ENCODE measurements at regions not wholly inside any gene's neighbourhood (a gene's known extent, or its start where the extent isn't known, plus 50 kb on each side); places are given as distances from the start of the nearest gene placed in this dataset.

GRCh38 chr2:19505199-19506136 is 147.0 kb upstream of the OSR1 start:
- Histone ChIP-seq H3K27me3 (ENCODE audit: insufficient read depth, low read depth) (no peaks in the 10 kb centered on the region), H2AFZ (ENCODE audit: low read depth) (no peak overlapping the region), H3K27ac (no peak overlapping the region), H3K9ac (no peak overlapping the region), H3K36me3 (ENCODE audit: insufficient read depth) (no peaks in the 10 kb centered on the region), H3K4me1 (ENCODE audit: low read depth, poor library complexity, severe bottlenecking) (no peaks in the 10 kb centered on the region), H4K20me1 (ENCODE audit: insufficient read depth) (no peaks in the 10 kb centered on the region), H3K4me2 (no peak overlapping the region), H3K79me2 (ENCODE audit: insufficient read depth, low read depth) (no peaks in the 10 kb centered on the region), H3K4me3 (IDR thresholded peaks at IDR 0.05; ENCODE audit: insufficient read depth, low read depth, low read length) (no peak overlapping the region)
- TF ChIP-seq CTCF (conservative IDR thresholded peaks at IDR 0.05; ENCODE audit: low read depth, low read length), result no peak

GRCh38 chr2:19504400-19505198 is 146.2 kb upstream of the OSR1 start:
- Histone ChIP-seq H3K4me1 (ENCODE audit: low read depth, poor library complexity, severe bottlenecking) (no peaks in the 10 kb centered on the region), H2AFZ (ENCODE audit: low read depth) (no peak overlapping the region), H3K9ac (no peak overlapping the region), H3K4me2 (no peak overlapping the region), H3K36me3 (ENCODE audit: insufficient read depth) (no peaks in the 10 kb centered on the region), H3K27ac (no peak overlapping the region), H4K20me1 (ENCODE audit: insufficient read depth) (no peaks in the 10 kb centered on the region), H3K79me2 (ENCODE audit: insufficient read depth, low read depth) (no peaks in the 10 kb centered on the region), H3K4me3 (IDR thresholded peaks at IDR 0.05; ENCODE audit: insufficient read depth, low read depth, low read length) (no peak overlapping the region), H3K27me3 (ENCODE audit: insufficient read depth, low read depth) (no peaks in the 10 kb centered on the region)
- TF ChIP-seq CTCF (conservative IDR thresholded peaks at IDR 0.05; ENCODE audit: low read depth, low read length), result no peak

- Histone ChIP-seq H3K36me3 (ENCODE audit: insufficient read depth) (no peaks in the 10 kb centered on the region), H3K27ac (no peak overlapping the region), H2AFZ (ENCODE audit: low read depth) (no peak overlapping the region), H3K27me3 (ENCODE audit: insufficient read depth, low read depth) (no peaks in the 10 kb centered on the region), H3K4me3 (IDR thresholded peaks at IDR 0.05; ENCODE audit: insufficient read depth, low read depth, low read length) (no peak overlapping the region), H4K20me1 (ENCODE audit: insufficient read depth) (no peaks in the 10 kb centered on the region), H3K4me1 (ENCODE audit: low read depth, poor library complexity, severe bottlenecking) (no peaks in the 10 kb centered on the region), H3K4me2 (no peak overlapping the region), H3K9ac (no peak overlapping the region), H3K79me2 (ENCODE audit: insufficient read depth, low read depth) (no peaks in the 10 kb centered on the region)
- no peak for TF ChIP-seq CTCF (conservative IDR thresholded peaks at IDR 0.05; ENCODE audit: low read depth, low read length)
Observed at GRCh38 chr2:19503915-19504314, 145.5 kb upstream of the OSR1 start.

- no peak overlapping the region for H2AFZ ChIP-seq (ENCODE audit: low read depth)
- H3K4me1 ChIP-seq (ENCODE audit: low read depth, poor library complexity, severe bottlenecking), result no peaks in the 10 kb centered on the region
- TF ChIP-seq CTCF (conservative IDR thresholded peaks at IDR 0.05; ENCODE audit: low read depth, low read length), result no peak
- no peaks in the 10 kb centered on the region for H4K20me1 ChIP-seq (ENCODE audit: insufficient read depth)
- no peak overlapping the region for H3K9ac ChIP-seq
- H3K27ac ChIP-seq, result no peak overlapping the region
- H3K27me3 ChIP-seq (ENCODE audit: insufficient read depth, low read depth), result no peaks in the 10 kb centered on the region
- H3K36me3 ChIP-seq (ENCODE audit: insufficient read depth), result no peaks in the 10 kb centered on the region
- no peak overlapping the region for H3K4me2 ChIP-seq
- no peaks in the 10 kb centered on the region for H3K79me2 ChIP-seq (ENCODE audit: insufficient read depth, low read depth)
- no peak overlapping the region for H3K4me3 ChIP-seq (IDR thresholded peaks at IDR 0.05; ENCODE audit: insufficient read depth, low read depth, low read length)
Observed at GRCh38 chr2:19503406-19503805, 145.0 kb upstream of the OSR1 start.

Data from KMS-11 (cell line).